PFSK-1 (cell line): ENCODE measurements at regions not wholly inside any gene's neighbourhood (a gene's known extent, or its start where the extent isn't known, plus 50 kb on each side); places are given as distances from the start of the nearest gene placed in this dataset.

Experiments used
- POLR2AphosphoS5 ChIP-seq: IDR thresholded peaks from 2 replicates; pipeline ENCODE4 v1.6.1; 2012; ENCODE audit warnings: low read depth, mild to moderate bottlenecking, control low read depth, low read length, moderate library complexity
- SIN3A ChIP-seq: IDR thresholded peaks from 2 replicates; pipeline ENCODE4 v1.6.1; 2012; ENCODE audit warnings: mild to moderate bottlenecking, low read length, moderate library complexity, borderline replicate concordance; ENCODE audit not compliant: insufficient read depth
- TAF1 ChIP-seq: IDR thresholded peaks from 2 replicates; pipeline ENCODE4 v1.6.1; 2012; ENCODE audit warnings: low read length, control low read depth, borderline replicate concordance; ENCODE audit not compliant: insufficient read depth
- TF ChIP-seq, protein P1 (sequence below), 2 experiments: IDR thresholded peaks; 2 replicates each; pipeline versions ENCODE4 v1.6.1 to v1.8.0; 2011 to 2012; ENCODE audit warnings: low read depth in 2 of 2, low read length in 2 of 2, control low read depth in 1 of 2, inconsistent platforms in 1 of 2, mild to moderate bottlenecking in 1 of 2, moderate library complexity in 1 of 2; ENCODE audit not compliant: insufficient read depth in 1 of 2

DNA sequence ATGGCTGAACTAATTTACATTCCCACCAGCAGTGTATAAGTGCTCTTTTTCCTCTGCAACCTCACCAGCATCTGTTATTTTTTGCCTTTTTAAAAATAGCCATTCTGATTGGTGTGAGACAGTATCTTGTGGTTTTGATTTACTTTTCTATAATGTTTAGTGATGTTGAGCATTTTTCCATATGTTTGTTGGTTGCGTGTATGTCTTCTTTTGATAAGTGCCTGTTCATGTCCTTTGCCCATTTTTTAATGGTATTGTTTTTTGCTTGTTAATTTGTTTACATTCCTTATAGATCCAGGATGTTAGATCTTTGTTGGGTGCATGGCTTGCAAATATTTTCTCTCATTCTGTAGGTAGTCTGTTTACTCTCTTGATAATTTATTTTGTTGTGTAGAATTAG lies 169.9 kb downstream of the PRL start:
- TF ChIP-seq, protein P1, sequence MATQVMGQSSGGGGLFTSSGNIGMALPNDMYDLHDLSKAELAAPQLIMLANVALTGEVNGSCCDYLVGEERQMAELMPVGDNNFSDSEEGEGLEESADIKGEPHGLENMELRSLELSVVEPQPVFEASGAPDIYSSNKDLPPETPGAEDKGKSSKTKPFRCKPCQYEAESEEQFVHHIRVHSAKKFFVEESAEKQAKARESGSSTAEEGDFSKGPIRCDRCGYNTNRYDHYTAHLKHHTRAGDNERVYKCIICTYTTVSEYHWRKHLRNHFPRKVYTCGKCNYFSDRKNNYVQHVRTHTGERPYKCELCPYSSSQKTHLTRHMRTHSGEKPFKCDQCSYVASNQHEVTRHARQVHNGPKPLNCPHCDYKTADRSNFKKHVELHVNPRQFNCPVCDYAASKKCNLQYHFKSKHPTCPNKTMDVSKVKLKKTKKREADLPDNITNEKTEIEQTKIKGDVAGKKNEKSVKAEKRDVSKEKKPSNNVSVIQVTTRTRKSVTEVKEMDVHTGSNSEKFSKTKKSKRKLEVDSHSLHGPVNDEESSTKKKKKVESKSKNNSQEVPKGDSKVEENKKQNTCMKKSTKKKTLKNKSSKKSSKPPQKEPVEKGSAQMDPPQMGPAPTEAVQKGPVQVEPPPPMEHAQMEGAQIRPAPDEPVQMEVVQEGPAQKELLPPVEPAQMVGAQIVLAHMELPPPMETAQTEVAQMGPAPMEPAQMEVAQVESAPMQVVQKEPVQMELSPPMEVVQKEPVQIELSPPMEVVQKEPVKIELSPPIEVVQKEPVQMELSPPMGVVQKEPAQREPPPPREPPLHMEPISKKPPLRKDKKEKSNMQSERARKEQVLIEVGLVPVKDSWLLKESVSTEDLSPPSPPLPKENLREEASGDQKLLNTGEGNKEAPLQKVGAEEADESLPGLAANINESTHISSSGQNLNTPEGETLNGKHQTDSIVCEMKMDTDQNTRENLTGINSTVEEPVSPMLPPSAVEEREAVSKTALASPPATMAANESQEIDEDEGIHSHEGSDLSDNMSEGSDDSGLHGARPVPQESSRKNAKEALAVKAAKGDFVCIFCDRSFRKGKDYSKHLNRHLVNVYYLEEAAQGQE (IDR thresholded peaks at IDR 0.05; ENCODE audit: insufficient read depth in 1 of 2, low read depth in 2 of 2, low read length in 2 of 2): no peak
- no peak for TF ChIP-seq POLR2AphosphoS5
- no peak for TF ChIP-seq TAF1
- TF ChIP-seq SIN3A: no peak
